SKM-1 (cell line): ENCODE measurements at regions not wholly inside any gene's neighbourhood (a gene's known extent, or its start where the extent isn't known, plus 50 kb on each side); places are given as distances from the start of the nearest gene placed in this dataset.

Source experiments
- DNase-seq: peaks from one replicate; lab custom pipeline; 2025; ENCODE audit not compliant: unreplicated experiment; lab: John Stamatoyannopoulos, UW

DNA sequence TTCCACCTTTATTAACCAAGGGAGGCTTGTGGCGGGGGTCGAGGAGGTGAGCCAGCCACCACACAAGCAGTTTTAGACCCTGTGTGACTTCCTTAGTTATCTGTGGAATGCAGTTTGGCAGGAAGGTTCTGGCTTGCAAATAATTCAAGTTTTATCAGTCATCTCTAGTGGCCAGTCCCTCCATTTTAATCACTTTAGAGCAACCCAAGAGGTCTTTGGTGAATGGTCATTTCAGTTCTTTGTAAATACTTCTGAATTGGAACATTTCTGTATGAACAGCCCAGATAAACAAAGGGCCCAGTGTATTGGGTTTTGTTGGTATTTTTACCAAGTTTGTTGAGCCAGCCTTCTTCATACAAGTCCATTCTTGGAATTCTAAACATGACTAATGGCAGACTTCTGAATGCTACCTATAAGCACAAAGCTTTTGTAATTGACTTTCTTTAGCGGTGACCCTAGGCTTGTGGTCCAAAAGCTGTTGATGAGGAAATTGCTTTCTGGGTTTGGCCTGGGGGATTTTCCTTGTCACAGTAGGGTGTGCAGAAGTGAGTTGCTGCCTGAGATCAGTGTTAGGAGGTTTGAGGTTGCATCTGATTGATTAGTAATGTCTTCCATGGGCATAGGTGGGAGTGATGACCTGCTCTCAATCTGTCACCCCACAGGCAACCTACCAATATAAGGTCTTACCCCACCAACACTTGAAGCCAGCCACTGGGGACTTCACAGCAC, 193.3 kb upstream of the TOPAZ1 start:
- DNase-seq: no peak

DNA sequence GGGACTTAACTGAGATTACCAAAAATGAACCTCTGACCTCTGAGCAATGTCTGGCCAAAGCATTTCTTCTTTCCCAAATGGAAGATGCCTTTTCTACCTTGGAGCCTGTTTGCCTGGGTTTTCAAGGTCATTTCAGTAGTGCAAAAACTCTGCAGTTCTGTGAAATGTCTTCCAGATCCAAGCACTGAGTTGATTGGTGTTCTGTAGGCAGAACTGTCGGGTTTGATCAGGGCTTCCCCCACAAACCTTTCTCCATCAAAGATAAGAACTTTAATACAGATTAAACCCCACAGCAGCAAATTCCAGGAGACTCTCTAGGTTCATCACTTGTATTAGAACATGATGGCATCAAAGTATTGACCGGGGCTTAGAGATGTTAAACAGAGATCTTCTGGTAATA, 192.7 kb upstream of the TOPAZ1 start:
- DNase-seq: no peak

DNA sequence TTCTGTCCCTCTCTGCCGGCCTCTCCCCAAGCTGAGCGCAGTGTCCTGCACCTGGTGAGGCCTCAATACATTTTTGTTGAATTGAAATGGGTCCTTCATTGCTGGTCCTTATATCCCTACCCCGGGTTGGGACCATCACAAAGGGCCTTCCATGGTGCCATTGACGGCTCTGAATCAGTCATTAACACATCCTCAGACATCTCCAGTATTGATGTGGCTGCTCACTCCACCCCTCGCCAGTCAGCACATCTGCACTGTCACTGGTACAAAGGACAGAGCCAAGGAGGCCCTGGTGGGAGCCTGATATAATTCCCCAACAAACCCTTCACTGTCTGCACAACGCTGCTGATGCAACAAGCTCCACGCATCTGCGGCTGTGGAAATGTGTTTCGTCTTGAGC, 191.6 kb upstream of the TOPAZ1 start:
- DNase-seq: no peak

DNA sequence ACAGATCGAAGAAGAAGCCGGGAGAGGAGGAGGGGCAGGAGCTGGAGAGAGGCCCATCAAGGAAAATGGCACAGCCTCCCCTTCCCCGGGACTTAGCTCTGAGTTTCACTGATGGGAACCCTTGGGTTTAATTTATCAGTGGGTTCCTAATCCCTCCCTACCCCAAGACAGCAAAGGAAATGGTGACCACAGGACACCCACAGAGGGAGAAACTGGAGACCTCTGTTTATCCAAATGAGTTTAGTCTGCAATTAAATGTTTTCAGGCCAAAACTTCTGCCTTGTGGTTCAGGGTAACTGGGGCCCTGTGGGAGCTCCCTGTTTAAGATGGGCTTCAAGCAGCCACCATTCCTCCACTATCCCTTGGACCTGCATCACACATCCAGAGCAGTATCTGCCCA, 190.8 kb upstream of the TOPAZ1 start:
- no peak for DNase-seq

DNA sequence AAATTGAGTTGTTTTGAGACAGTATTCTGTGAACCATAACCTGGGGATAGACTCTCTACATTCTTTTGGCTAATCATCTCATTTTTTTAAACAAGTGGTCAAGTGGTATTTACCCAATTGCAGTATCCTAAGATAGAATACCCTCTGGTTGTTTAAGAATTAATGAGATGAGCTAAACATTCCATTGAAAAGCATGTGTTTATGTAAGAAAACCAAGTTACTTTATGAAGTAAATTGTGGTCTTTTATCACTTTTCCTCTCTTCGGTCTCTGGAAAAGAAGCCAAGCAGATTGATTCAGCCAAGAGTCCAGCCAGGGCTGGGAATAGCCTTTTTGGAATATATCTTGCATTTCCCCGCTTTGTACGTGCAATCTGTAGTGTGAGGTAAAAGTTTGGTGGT, 185.7 kb upstream of the TOPAZ1 start:
- no peak for DNase-seq

DNA sequence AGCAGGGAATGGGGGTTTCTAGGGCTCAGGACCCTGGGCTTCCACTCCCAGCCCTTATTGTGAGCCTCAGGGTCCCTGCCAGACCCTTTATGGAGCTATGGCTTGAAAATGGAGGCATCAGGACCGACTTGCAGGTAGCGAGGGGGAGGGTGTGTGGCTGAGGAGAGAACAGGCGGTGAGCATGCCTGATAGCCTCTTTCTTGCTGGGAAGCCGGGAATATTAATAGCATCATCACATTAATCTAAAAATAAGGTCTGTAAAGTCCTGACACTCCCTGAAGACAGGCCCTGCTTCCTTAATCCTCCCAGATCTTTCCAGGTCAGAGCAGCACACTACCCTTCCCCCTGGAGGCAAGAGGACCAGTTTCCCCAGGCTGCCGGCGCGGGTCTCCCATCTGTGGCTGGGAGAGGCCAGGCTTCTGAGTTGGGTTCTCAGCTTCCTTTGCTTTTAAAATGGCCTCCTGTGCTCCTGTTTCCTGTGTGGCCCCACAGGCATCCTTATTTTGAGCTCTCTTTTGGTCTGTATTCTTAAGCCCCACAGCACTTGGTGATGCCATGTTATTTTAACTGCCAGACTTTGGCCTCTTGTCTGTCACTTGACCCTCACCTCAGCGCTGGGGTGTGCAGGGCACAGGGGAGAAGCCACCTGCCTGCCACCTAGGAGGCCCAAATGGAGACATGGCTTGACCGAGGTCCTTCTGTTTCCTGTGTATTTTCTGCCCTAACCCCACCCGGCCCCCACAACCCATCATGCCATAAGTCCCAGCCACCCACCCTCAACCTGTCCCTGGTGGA, 185.0 kb upstream of the TOPAZ1 start:
- no peak for DNase-seq

DNA sequence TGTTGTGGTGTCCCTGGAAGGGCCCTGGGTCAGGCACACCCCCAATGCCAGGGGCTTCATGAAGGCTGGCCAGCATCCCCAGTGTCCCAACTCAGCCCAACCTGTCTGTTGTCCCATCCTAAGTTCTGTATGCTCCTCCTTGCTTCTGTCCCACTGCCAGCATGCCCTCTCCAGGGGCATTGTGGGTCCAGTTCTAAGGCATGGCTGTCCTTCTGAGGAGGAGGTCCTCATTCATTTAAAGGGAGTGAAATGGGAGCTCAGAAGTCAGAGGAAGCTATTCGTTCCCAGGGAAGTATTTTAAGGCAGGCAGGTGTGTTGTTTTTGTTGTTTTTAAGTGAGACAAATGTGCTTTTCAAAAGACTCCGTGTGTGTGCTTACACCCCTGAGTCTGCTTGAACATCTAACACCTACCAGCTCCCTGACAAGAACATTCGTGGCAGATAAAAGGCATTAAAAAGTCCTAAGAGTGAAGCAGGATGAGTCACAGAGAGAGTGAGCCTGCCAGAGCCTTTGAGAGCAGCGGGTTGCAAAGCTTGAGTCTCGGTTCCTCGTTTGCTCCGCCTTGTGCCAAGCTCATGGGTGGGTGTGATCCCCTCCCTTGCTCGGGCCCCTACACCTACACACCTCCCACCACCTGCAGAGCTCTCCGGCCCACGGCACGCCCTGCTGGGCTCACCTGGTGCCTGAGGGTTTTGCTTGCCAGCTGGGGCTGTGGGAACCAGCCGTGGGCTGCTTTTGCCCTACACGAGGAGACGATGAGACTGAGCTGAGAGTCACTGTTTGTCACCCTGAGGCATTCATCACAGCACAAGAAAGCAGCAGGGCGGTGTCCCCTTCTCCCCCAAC, 183.4 kb upstream of the TOPAZ1 start:
- DNase-seq: no peak

DNA sequence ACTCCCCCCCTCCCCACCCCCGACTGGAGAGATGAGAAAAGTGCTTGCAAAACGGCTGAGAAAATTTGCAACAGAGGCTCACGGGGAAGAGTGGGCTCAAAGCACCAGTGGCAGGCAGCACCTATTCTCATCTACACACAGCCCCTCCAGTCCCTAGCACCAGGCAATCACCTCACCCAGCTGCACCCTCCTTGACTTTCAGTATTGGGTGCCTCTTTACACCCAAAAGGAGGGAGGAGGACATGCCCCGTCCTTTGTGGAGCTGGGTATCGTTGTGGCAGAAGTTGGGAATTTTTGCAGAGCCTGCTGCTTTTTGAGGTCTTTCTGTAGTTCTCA, 182.8 kb upstream of the TOPAZ1 start:
- DNase-seq: no peak

DNA sequence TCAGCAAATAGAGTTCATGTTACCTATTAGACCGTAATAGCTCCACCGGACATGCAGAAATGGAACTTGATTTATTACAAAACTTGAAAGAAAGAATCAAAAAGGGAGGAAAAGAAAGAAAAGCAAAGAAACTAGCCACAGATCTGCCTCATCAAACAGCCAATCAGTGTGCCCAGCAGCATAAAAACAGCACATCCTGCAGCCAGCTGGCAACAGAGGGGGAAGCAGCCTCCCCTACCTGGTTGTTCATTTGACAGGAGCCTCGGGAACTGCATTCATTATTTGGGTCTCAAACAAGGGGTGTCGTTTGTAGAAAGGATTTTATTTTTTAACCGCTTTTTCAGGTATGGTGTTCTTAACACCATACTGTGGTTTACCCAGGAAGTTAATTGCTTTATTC, 181.5 kb upstream of the TOPAZ1 start:
- DNase-seq: no peak

DNA sequence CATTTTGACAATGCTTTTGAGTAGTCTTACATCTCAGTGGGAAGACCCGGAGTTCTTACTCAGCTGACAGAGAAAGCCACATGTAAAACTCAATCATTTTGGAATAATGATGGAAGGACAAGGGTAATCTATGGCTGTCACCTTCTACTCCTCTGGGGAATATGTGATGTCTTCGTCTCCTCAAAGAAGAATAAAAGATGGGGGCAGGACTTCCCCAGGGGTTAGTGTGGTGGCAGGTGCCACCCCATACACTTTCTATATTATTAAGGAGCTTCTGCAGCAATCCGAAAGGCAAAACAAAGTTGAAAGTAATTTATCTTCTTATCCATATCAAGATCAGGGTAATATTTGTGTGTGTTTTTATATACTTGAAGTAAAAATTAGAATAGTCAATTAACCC, 180.4 kb upstream of the TOPAZ1 start:
- no peak for DNase-seq

DNA sequence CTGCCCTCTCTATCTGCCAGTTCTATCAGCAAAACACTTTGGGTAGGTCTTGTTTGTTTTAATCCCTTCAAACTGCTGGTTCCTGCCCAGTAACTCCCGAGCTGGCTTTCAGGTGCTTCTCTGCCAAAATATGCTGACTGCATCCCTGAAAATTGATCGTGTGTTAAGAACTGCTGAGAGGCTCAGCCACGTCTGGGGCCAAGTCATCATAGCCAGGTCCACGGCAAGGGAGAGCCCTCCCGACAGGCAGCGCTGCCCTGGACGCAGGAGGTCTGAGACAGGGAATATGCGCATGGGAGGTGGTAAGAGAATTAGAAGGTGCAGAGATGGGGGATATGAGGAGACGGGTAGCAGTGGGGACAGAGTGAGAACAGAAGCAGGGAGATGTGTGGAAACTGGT, 179.7 kb upstream of the TOPAZ1 start:
- DNase-seq: no peak

DNA sequence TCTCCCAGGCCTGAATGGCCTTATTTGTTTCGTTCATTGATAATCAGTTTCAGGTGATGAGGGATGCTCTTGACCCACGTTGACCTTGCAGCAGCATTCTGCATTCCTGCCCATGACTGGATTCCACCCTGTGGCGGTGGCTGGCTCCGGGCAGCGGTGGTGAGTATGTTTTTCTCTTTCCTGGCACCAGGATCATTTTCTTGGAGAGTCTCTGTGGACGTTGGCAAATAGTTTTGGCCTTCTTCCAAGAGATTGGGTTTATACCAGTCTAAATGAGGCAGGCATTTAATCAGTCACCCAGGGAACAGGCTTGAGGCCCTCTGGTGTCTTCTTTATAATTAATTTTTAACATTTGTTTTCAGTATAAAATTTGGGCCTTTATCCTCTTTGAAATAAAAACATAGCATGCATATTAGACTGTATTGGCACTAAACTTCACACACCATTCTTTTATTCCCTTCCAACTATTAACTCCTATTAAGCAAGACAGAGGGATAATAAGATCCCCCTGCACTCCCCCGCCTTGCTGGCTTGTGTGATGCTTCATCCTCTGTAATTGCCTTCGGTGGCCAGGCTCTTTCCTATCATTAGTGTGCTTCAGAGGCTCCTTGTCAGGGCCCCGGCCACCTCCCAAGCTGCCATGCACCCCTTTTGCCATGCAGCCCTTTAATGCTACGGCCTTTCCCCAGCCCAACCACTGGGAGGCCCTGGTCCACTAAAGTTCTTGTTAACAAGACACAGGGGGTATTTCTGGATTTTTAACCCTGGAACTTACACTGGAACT, 176.2 kb upstream of the TOPAZ1 start:
- no peak for DNase-seq

DNA sequence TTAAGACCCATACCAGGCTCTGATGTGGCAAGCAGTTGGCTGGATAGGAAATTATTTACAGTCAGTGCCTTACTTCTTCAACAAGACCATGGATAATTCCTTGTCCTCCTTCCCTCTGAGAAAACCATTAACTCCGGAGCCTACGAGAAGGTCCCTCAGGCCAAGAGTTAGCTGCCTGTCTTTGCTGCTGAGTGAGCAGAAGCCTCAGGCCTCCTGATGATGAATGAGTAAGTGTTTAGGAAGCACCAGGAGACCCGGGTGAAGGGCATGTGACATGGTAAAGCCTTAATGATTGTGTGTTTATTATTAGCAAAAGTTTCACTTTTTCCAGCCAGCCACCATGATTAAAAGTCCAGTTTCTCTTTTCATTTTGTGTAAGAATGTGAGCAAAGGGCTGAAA, 174.9 kb upstream of the TOPAZ1 start:
- DNase-seq: no peak

DNA sequence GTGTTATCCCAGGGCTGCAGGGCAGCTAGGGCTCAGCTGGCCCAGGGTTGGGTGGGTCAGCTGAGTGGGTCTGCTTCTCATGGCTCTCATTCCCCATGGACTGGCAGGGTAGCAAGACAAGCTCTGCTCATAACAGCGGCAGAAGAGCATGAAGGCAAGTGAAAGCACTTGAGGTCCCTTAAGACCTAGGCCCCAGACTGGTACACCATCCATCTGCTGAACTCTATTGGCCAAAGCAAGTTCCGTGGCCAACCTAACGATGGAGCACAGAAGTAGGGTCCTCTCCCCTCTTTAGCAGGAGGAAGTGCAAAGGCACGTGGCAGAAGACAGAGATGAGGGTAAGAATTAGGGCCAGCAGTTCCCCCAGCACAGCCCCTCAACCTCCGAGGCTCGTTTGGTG, 174.3 kb upstream of the TOPAZ1 start:
- DNase-seq: no peak

DNA sequence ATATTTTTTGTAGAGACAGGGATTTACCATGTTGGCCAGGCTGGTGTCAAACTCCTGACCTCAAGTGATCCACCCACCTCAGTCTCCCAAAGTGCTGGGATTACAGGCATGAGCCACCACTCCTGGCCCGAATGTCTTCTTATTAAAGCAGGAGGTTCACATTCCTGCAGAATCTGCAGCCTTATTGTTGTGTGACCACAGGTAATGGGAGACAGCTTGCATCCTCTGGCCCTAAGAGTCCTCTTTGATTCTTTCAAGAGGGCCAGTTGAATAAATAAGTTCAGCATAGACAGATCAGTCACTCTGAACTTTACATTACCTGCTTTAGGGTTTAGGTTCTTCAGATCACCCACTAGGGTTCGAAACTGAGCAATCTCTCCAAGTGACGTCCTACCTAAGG, 172.9 kb upstream of the TOPAZ1 start:
- no peak for DNase-seq

DNA sequence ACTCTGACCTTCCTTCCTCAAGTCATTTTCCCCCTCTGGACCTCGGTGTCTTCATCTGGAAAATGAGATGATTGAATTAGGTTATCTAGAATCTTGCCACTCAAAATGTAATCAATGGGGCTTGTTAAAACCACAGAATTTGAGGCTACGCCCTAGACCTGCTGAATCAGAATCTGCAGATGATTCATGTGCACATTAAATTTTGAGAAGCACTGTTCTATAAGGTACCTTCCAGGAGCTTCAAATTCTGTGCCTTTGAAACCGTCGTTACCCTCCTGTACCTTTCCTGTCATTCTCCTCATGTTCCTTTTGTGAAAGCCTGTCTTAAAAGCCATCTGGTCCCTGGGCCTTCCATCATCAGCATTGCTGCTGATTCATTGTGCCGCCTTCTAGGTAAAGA, 172.4 kb upstream of the TOPAZ1 start:
- no peak for DNase-seq

DNA sequence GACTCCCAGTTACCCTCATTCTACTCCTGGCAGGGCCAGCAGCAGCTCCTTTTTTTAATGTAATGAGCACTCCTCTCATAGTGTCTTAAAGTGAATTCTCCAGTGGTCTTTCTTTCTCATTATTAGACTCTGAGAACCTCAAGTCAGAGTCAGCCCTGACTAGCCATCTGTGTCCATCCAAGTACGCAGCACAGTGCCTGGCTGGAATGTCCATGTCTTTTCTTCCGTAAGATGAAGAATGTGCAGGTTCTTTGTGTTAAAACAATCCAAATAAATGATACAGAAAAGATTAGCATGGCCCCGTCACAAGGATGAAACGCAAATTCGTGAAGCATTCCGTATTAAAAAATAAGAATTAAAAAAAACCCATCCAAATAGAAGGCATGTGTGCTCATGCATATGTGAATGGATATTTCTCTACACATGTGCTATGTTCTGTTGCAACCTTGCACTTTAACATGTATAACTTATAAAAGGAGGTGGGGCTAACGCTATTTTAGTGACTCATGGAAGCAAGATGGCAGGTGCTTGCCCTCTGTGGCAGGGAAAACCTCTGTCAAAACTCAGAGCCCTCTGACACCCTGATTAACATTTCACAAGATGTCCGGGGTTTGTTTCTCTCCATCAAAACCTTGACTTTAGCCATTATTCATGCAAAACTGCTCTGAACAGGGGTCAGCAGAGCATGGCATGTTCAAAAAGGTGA, 170.7 kb upstream of the TOPAZ1 start:
- DNase-seq: no peak

DNA sequence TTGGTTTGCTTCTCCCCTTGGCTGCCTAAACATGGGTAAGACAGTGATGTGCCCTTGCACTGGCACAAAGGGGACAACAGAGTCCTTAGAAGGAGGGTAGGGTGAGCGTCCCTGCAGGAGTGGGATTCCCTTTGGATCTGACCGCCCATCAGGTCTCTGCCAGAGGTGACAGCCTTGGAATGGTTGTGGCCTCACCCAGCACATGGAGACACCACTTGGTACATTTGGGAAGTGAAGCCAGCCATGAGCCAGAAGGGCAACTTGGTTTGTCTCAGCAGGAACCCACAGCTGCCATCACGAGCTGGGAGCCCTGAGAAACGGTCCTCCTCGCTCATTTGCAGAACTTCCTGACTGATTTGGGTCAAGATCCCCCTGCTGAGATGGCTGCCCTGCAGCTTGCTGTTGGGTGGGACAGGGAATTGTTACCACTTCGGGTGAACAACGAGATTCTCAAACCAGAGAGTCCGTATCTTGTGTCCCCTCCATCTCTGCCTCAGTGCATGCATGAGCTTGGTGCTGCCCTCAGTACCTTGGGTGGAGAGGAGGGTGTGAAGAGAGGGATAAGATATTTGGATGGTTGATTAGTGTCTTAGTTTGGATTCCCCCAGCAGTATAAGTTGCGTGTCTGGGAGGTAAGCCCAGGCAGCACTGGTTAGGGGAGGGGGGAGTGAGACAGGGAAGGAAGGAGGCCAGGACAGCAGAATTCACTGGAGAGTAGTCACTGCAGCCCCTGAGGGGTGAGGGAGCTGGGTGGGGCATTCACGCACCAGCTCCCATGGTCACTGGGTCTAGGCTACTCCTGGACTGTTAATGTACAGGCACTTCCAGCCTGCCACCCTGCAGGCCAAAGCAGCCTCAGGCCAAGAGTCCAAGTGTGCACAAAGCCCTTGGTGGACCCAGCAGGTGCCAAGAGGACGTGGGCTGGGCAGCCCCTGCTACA, 168.8 kb upstream of the TOPAZ1 start:
- no peak for DNase-seq

DNA sequence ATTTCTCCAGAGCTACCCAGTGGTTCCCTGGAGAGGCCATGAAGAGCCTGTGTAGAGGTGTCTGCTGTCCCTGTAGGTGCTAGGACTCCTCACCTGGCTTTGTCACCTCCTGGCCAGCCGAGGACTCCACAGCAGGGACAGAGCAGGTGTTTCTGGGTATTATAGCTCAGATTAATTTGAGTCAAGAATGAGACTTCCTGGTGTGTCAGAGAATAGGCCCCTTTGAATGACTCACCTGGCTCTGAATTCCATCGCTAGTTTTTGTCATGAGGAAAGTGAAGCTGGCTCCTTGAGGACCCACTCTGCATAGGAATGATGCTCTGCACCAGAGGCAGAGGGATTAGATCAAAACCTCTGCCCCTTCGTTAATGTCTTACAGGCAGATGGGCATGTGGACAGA, 167.5 kb upstream of the TOPAZ1 start:
- no peak for DNase-seq
